Left ventricle myocardium superior (tissue), 1 donor: ENCODE measurements at regions not wholly inside any gene's neighbourhood (a gene's known extent, or its start where the extent isn't known, plus 50 kb on each side); places are given as distances from the start of the nearest gene placed in this dataset.
"Not testable (repeated sequence)": the region's sequence is repeated elsewhere in the genome, so short reads cannot be mapped to it uniquely, and the experiment has no call there.

Experiments
- ATAC-seq: fragments of 200-7000 bp; cut with Tn5 transposase; one replicate; pipeline ENCODE4 v1.9.1; 2020; ENCODE audit warnings: mild to moderate bottlenecking, moderate library complexity
- DNase-seq: peaks from one replicate; pipeline ENCODE4 v3.0.0-alpha.2; 2020
- intact Hi-C: fragments of 100-400 bp; cut with micrococcal nuclease; formaldehyde crosslinking; loops from one replicate; pipeline ENCODE4 v1.11.0; 2022
- donor health status: DM: no; HTN: yes; CAD: no; lungs with severe emphysema.

GRCh38 chr20:8983478-8984345 lies 85.2 kb upstream of the PLCB4 start:
- intact Hi-C loops = no loop called here
- no peak for DNase-seq
- ATAC-seq = no peak

DNA sequence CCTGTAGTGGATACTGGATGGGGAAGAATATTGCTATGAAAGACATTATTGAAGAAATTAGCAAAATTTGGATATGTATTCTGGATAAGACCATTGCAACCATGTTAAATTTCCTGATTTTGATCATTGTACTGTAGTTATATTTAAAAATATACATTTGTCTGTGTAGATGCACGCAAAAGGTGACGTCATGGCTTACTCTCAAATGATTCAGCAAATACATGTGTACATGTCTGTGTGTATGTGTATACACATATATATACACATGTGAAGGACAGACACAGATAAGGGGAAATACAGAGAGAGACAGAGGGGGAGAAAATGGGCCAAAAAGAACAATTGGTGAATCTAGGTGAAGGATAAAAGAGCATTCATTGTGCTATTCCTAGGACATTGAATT lies 82.3 kb upstream of the PLCB4 start:
- no peak for ATAC-seq
- no peak for DNase-seq
- intact Hi-C loops = no loop called here

GRCh38 chr20:8990770-8991169 lies 78.1 kb upstream of the PLCB4 start:
- DNase-seq = no peak
- intact Hi-C loops = no loop called here
- no peak for ATAC-seq

GRCh38 chr20:8994045-8994444 lies 74.8 kb upstream of the PLCB4 start:
- intact Hi-C loops = no loop called here
- ATAC-seq (no peak), DNase-seq (no peak)

DNA sequence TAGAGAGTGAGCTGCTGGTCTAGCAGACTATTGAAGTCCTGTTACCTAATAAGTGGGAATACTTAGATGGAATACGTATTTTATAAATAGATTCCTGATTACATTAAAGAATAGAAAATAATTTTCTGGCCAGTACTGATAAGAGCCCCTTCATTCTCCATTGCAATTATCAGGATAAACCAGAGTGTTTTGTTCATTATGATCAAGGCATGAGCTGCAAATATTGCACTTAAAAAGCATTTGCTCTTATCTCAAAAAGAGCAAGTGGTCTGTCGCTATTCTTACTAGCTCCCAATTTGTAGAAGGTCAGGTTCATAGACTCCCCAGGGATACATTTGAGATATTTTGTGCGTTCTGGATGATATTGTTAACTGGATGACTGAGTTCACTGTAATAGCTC lies 73.1 kb upstream of the PLCB4 start:
- no peak for ATAC-seq
- intact Hi-C loops = no loop called here
- DNase-seq = no peak

GRCh38 chr20:8996817-8997512 lies 71.9 kb upstream of the PLCB4 start:
- ATAC-seq = no peak
- intact Hi-C loops = no loop called here
- DNase-seq = no peak

GRCh38 chr20:8997701-8998117 lies 71.2 kb upstream of the PLCB4 start:
- intact Hi-C loops = no loop called here
- ATAC-seq (no peak), DNase-seq (no peak)

DNA sequence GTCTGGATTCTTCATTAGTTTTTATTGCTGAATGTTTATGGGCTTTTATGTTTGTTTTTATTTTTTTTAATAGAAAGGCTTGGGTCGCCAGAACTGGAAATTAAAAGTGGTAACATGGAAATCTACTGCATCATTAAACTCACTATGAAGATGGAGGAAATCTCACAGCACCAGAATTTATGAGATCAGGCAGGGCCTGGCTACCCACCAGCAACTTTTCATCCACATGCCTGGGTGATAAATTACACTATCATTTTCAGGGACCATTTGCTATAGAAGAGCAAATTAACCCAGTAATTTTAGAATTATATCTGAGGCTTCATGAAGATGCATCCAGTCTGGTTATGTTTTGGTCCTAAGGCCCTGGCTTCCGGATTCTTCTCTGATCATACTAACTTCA lies 57.8 kb upstream of the PLCB4 start:
- intact Hi-C loops = no loop called here
- DNase-seq (no peak), ATAC-seq (no peak)

GRCh38 chr20:9015232-9015983 lies 53.5 kb upstream of the PLCB4 start:
- DNase-seq, ATAC-seq, intact Hi-C loops: not testable (repeated sequence)

DNA sequence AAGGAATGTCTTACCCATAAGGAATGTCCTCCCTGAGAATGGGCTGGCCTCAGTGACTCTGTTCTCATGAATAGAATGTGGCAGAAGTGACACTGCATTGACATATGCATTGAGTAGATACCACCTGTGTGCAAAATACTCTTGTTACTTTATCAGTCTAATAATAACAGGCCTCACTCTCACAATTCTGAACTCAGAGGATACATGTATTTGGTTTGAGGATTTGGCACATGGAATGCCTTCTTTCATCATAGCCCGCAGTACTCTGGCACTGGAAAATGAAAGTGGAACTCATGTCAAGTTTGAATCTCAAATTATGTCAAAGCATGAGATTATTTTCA lies 52.9 kb upstream of the PLCB4 start:
- no peak for ATAC-seq

GRCh38 chr20:9018346-9018745 lies 50.5 kb upstream of the PLCB4 start:
- DNase-seq (no peak), ATAC-seq (no peak)
- intact Hi-C loops = no loop called here

More for the DNA sequence above, 52.9 kb upstream of the PLCB4 start:
- intact Hi-C loops = no loop called here
- DNase-seq = no peak
